H9 (cell line): ENCODE measurements at regions not wholly inside any gene's neighbourhood (a gene's known extent, or its start where the extent isn't known, plus 50 kb on each side); places are given as distances from the start of the nearest gene placed in this dataset.

Experiments
- DNase-seq: peaks from one replicate; pipeline ENCODE4 v3.0.0-alpha.2; 2017
- H2AFZ ChIP-seq: one replicate; pipeline ENCODE4 v1.6.1; 2013; ENCODE audit warnings: mild to moderate bottlenecking, low read length, control low read depth, moderate library complexity
- H2AK5ac ChIP-seq: 2 replicates; pipeline ENCODE4 v1.6.1; 2013; ENCODE audit warnings: low read length, control low read depth, mixed read lengths; ENCODE audit not compliant: insufficient read length
- H2BK120ac ChIP-seq: one replicate; pipeline ENCODE4 v1.6.1; 2013; ENCODE audit warnings: low read depth, mild to moderate bottlenecking, low read length, control low read depth, inconsistent platforms; ENCODE audit not compliant: poor library complexity, severe bottlenecking
- H2BK12ac ChIP-seq: 2 replicates; pipeline ENCODE4 v1.6.1; 2013; ENCODE audit warnings: low read length, control low read depth, mixed read lengths, low read depth; ENCODE audit not compliant: insufficient read length
- H2BK15ac ChIP-seq: 2 replicates; pipeline ENCODE4 v1.6.1; 2013; ENCODE audit warnings: low read depth, low read length, control low read depth
- H2BK20ac ChIP-seq: one replicate; pipeline ENCODE4 v1.6.1; 2013; ENCODE audit warnings: low read depth, mild to moderate bottlenecking, low read length, control low read depth, inconsistent platforms; ENCODE audit not compliant: poor library complexity, severe bottlenecking
- H2BK5ac ChIP-seq: 2 replicates; pipeline ENCODE4 v1.6.1; 2013; ENCODE audit warnings: low read length, control low read depth, mixed read lengths; ENCODE audit not compliant: insufficient read length
- H3K14ac ChIP-seq: 2 replicates; pipeline ENCODE4 v1.6.1; 2013; ENCODE audit warnings: low read length, control low read depth; ENCODE audit not compliant: insufficient read depth
- H3K18ac ChIP-seq: 2 replicates; pipeline ENCODE4 v1.6.1; 2013; ENCODE audit warnings: low read depth, mild to moderate bottlenecking, mixed read lengths, low read length, control low read depth; ENCODE audit not compliant: insufficient read length
- H3K23ac ChIP-seq: 2 replicates; pipeline ENCODE4 v1.6.1; 2013; ENCODE audit warnings: low read length, control low read depth, mixed read lengths, low read depth; ENCODE audit not compliant: insufficient read length
- H3K23me2 ChIP-seq: 2 replicates; pipeline ENCODE4 v1.6.1; 2013; ENCODE audit warnings: low read depth, mild to moderate bottlenecking, mixed read lengths, low read length, control low read depth; ENCODE audit not compliant: insufficient read length, poor library complexity, severe bottlenecking
- H3K27ac ChIP-seq: 2 replicates; pipeline ENCODE4 v1.5.1; 2013; ENCODE audit warnings: low read length, control low read depth, mixed read lengths, low read depth; ENCODE audit not compliant: insufficient read length
- H3K27me3 ChIP-seq: 2 replicates; pipeline ENCODE4 v1.6.1; 2013; ENCODE audit warnings: low read length, control low read depth, inconsistent platforms; ENCODE audit not compliant: insufficient read depth
- H3K4ac ChIP-seq: 2 replicates; pipeline ENCODE4 v1.6.1; 2013; ENCODE audit warnings: low read depth, mild to moderate bottlenecking, control low read depth, inconsistent platforms, low read length, moderate library complexity
- H3K4me1 ChIP-seq: 2 replicates; pipeline ENCODE4 v1.6.1; 2013; ENCODE audit warnings: low read length, control low read depth, inconsistent platforms; ENCODE audit not compliant: insufficient read depth
- H3K4me2 ChIP-seq: 2 replicates; pipeline ENCODE4 v1.6.1; 2013; ENCODE audit warnings: low read length, control low read depth, mixed read lengths; ENCODE audit not compliant: insufficient read length, insufficient read depth
- H3K56ac ChIP-seq: 2 replicates; pipeline ENCODE4 v1.6.1; 2013; ENCODE audit warnings: low read depth, mild to moderate bottlenecking, mixed read lengths, low read length, control low read depth; ENCODE audit not compliant: insufficient read length
- H3K79me1 ChIP-seq: 2 replicates; pipeline ENCODE4 v1.6.1; 2013; ENCODE audit warnings: low read depth, mild to moderate bottlenecking, moderate library complexity, low read length, control low read depth, inconsistent platforms; ENCODE audit not compliant: insufficient read depth, poor library complexity, severe bottlenecking
- H3K79me2 ChIP-seq: 2 replicates; pipeline ENCODE4 v1.6.1; 2013; ENCODE audit warnings: low read length, control low read depth, inconsistent platforms; ENCODE audit not compliant: insufficient read depth
- H3K9ac ChIP-seq: 2 replicates; pipeline ENCODE4 v1.6.1; 2013; ENCODE audit warnings: low read length, control low read depth, mixed read lengths; ENCODE audit not compliant: insufficient read length; ENCODE audit errors: extremely low read depth
- H3K9me3 ChIP-seq: one replicate; pipeline ENCODE4 v1.6.1; 2013; ENCODE audit warnings: low read depth, low read length, inconsistent platforms; ENCODE audit not compliant: control insufficient read depth
- H3T11ph ChIP-seq: one replicate; pipeline ENCODE4 v1.6.1; 2013; ENCODE audit warnings: mild to moderate bottlenecking, low read length, control low read depth, inconsistent platforms
- H4K20me1 ChIP-seq: one replicate; pipeline ENCODE4 v1.6.1; 2013; ENCODE audit not compliant: control insufficient read depth, insufficient read length, insufficient read depth
- H4K5ac ChIP-seq: 2 replicates; pipeline ENCODE4 v1.6.1; 2013; ENCODE audit warnings: low read depth, mild to moderate bottlenecking, mixed read lengths, low read length, control low read depth; ENCODE audit not compliant: insufficient read length
- H4K8ac ChIP-seq: replicated peaks from 2 replicates; pipeline ENCODE4 v1.6.1; 2013; ENCODE audit warnings: low read length, control low read depth, mixed read lengths, low read depth; ENCODE audit not compliant: insufficient read length
- H4K91ac ChIP-seq: 2 replicates; pipeline ENCODE4 v1.6.1; 2013; ENCODE audit warnings: low read depth, mild to moderate bottlenecking, moderate library complexity, mixed read lengths, low read length, control low read depth; ENCODE audit not compliant: insufficient read length
- H3K27ac Mint-ChIP-seq, 3 experiments: 2 replicates in 2 of 3; 3 replicates in 1 of 3; pipeline ENCODE4 v1.8.0; 2020 to 2021; ENCODE audit warnings: mixed read lengths in 3 of 3, mild to moderate bottlenecking in 1 of 3, moderate library complexity in 1 of 3
- H3K27me3 Mint-ChIP-seq: 2 replicates; pipeline ENCODE4 v1.8.0; 2021; ENCODE audit warnings: low read depth, mild to moderate bottlenecking, moderate library complexity, mixed read lengths
- H3K36me3 Mint-ChIP-seq, 3 experiments: 2 replicates in 2 of 3; 3 replicates in 1 of 3; pipeline ENCODE4 v1.8.0; 2020 to 2021; ENCODE audit warnings: low read depth in 3 of 3, mixed read lengths in 3 of 3; ENCODE audit not compliant: insufficient read depth in 1 of 3
- H3K4me1 Mint-ChIP-seq, 2 experiments: 2 replicates each; pipeline ENCODE4 v1.8.0; 2020; ENCODE audit warnings: mixed read lengths in 2 of 2
- H3K4me3 Mint-ChIP-seq, 2 experiments: 2 replicates in 1 of 2; 3 replicates in 1 of 2; pipeline ENCODE4 v1.8.0; 2020 to 2021; ENCODE audit warnings: mild to moderate bottlenecking in 2 of 2, mixed read lengths in 2 of 2, moderate library complexity in 1 of 2
- H3K9me3 Mint-ChIP-seq, 2 experiments: 2 replicates in 1 of 2; 3 replicates in 1 of 2; pipeline ENCODE4 v1.8.0; 2020; ENCODE audit warnings: mild to moderate bottlenecking in 2 of 2, mixed read lengths in 2 of 2, moderate library complexity in 1 of 2
- TF ChIP-seq, protein P1 (sequence below): fragments of 200-600 bp; sonication (generic); conservative IDR thresholded peaks from 3 replicates; pipeline ENCODE4 v1.8.0; 2021; ENCODE audit warnings: antibody characterized with exemption, mild to moderate bottlenecking

DNA sequence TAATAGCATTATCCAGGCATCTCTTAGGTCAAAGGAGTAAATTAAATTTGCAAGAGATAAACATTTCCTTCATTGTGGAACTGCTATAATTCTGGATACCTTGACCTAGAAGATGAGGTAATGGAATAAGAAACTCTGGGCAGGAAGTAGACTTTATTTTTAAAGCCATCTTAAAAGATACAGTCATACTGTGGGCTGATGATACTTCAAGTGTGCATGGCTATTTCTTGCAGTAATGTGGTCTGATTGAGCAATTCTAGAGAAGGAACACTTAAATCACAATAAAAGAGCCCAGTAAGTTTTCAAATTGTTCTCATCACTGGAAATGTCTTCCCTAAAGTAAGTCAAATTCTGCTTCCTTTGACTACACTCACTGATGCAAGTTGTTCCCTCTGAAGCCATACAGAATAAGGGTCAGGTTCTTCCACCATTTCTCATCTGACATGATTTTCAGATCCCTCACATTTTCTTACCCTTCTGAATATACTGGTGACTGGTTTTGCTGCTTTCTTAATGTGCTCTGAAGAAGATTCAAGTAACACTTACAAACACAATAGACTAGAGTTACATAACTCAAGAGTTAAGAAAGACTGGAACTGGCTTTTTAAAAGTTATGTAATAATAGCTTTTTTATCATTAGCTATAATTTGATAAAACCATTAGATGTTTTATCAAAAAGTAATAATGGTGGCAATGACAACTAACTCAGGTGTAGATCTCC, 62.6 kb upstream of the TMEM244 start:
- Histone ChIP-seq H3K18ac (no peak overlapping the region), H3K23me2 (no peaks in the 10 kb centered on the region), H2BK20ac (no peak overlapping the region), H3K79me2 (no peaks in the 10 kb centered on the region), H3K4me1 (no peaks in the 10 kb centered on the region), H4K91ac (no peak overlapping the region), H3K56ac (no peak overlapping the region), H2AFZ (no peak overlapping the region), H3K27me3 (no peaks in the 10 kb centered on the region), H3K9ac (no peak overlapping the region), H2BK15ac (no peak overlapping the region), H2AK5ac (no peak overlapping the region), H3K27ac (no peak overlapping the region), H3K4ac (no peak overlapping the region), H4K8ac (no peak overlapping the region), H3T11ph (no peak overlapping the region), H2BK5ac (no peak overlapping the region), H3K9me3 (no peaks in the 10 kb centered on the region), H3K79me1 (no peaks in the 10 kb centered on the region), H2BK120ac (no peak overlapping the region), H4K20me1 (no peaks in the 10 kb centered on the region), H3K4me2 (no peak overlapping the region), H2BK12ac (no peak overlapping the region), H3K23ac (no peak overlapping the region), H4K5ac (no peak overlapping the region), H3K14ac (no peak overlapping the region)
- TF ChIP-seq, protein P1, sequence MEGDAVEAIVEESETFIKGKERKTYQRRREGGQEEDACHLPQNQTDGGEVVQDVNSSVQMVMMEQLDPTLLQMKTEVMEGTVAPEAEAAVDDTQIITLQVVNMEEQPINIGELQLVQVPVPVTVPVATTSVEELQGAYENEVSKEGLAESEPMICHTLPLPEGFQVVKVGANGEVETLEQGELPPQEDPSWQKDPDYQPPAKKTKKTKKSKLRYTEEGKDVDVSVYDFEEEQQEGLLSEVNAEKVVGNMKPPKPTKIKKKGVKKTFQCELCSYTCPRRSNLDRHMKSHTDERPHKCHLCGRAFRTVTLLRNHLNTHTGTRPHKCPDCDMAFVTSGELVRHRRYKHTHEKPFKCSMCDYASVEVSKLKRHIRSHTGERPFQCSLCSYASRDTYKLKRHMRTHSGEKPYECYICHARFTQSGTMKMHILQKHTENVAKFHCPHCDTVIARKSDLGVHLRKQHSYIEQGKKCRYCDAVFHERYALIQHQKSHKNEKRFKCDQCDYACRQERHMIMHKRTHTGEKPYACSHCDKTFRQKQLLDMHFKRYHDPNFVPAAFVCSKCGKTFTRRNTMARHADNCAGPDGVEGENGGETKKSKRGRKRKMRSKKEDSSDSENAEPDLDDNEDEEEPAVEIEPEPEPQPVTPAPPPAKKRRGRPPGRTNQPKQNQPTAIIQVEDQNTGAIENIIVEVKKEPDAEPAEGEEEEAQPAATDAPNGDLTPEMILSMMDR, result no peak
- no peaks in the 10 kb centered on the region for H3K4me1 Mint-ChIP-seq
- no peak overlapping the region for H3K27ac Mint-ChIP-seq
- H3K27me3 Mint-ChIP-seq, result no peaks in the 10 kb centered on the region
- no peak for DNase-seq
- H3K36me3 Mint-ChIP-seq, result no peaks in the 10 kb centered on the region
- H3K9me3 Mint-ChIP-seq, result no peaks in the 10 kb centered on the region
- H3K4me3 Mint-ChIP-seq, result no peak overlapping the region
